OCI-LY3 (cell line): ENCODE measurements at regions not wholly inside any gene's neighbourhood (a gene's known extent, or its start where the extent isn't known, plus 50 kb on each side); places are given as distances from the start of the nearest gene placed in this dataset.

ENCODE experiments used
- H2AFZ ChIP-seq: fragments of 200-600, 300-600 bp; shearing (Covaris generic); 2 replicates; pipeline ENCODE4 v1.6.0; 2014; ENCODE audit warnings: antibody characterized with exemption, low read depth, low read length
- H3K27ac ChIP-seq: fragments of 200-600, 300-600 bp; sonication (generic); 2 replicates; pipeline ENCODE4 v1.5.1; 2014; ENCODE audit warnings: mild to moderate bottlenecking, low read length, moderate library complexity, mixed read lengths
- H3K27me3 ChIP-seq: fragments of 200-600, 300-600 bp; sonication (generic); 2 replicates; pipeline ENCODE4 v1.6.1; 2014; ENCODE audit warnings: low read depth, low read length, mixed read lengths
- H3K36me3 ChIP-seq: fragments of 200-600, 300-600 bp; sonication (generic); replicated peaks from 2 replicates; pipeline ENCODE3; 2014; ENCODE audit warnings: low read depth, low read length, mixed read lengths
- H3K4me1 ChIP-seq: fragments of 300-600, 200-600 bp; sonication (generic); 2 replicates; pipeline ENCODE4 v1.6.1; 2014; ENCODE audit warnings: low read length, mixed read lengths
- H3K4me2 ChIP-seq: fragments of 200-600, 300-600 bp; sonication (generic); 2 replicates; pipeline ENCODE4 v1.6.1; 2014; ENCODE audit warnings: low read length, mixed read lengths
- H3K4me3 ChIP-seq: fragments of 300-600, 200-600 bp; sonication (generic); 2 replicates; pipeline ENCODE4 v1.5.1; 2014; ENCODE audit warnings: antibody characterized with exemption, mild to moderate bottlenecking, low read length, moderate library complexity
- H3K79me2 ChIP-seq: fragments of 300-600, 200-600 bp; shearing (Covaris generic); 2 replicates; pipeline ENCODE4 v1.6.1; 2014; ENCODE audit warnings: mild to moderate bottlenecking, low read length, mixed read lengths
- H3K9ac ChIP-seq: fragments of 300-600, 200-600 bp; shearing (Covaris generic); 2 replicates; pipeline ENCODE4 v1.6.0; 2014; ENCODE audit warnings: mild to moderate bottlenecking, low read length, moderate library complexity
- H3K9me3 ChIP-seq: fragments of 200-600, 300-600 bp; shearing (Covaris generic); 2 replicates; pipeline ENCODE4 v1.6.1; 2014; ENCODE audit warnings: low read length, mixed read lengths; ENCODE audit not compliant: insufficient read depth
- H4K20me1 ChIP-seq: fragments of 200-600, 300-600 bp; sonication (generic); 2 replicates; pipeline ENCODE4 v1.6.1; 2016; ENCODE audit warnings: low read length, mixed read lengths; ENCODE audit not compliant: insufficient read depth
- CTCF ChIP-seq: fragments of 200-600, 300-600 bp; sonication (generic); IDR thresholded peaks from 2 replicates; pipeline ENCODE4 v1.5.1; 2014; ENCODE audit warnings: antibody characterized with exemption, low read length, low read depth
- EZH2phosphoT487 ChIP-seq: fragments of 200-600 bp; shearing (Covaris generic); IDR thresholded peaks from 2 replicates; pipeline ENCODE4 v1.6.1; 2018; ENCODE audit warnings: antibody characterized with exemption, mixed run types, low read depth

- Histone ChIP-seq H3K9me3 (no peaks in the 10 kb centered on the region), H3K79me2 (peaks cover 4% of the 10 kb centered on the region; the same call in 1 of the 2 replicates), H3K4me2 (no peak overlapping the region), H3K9ac (no peak overlapping the region), H3K4me1 (no peaks in the 10 kb centered on the region), H3K27ac (no peak overlapping the region), H2AFZ (no peak overlapping the region), H4K20me1 (peaks cover 15% of the 10 kb centered on the region), H3K27me3 (no peaks in the 10 kb centered on the region), H3K4me3 (no peak overlapping the region), H3K36me3 (no peaks in the 10 kb centered on the region)
- TF ChIP-seq EZH2phosphoT487 (no peak), CTCF (no peak)
Measured at GRCh38 chr22:49628391-49629260, 199.0 kb downstream of the BRD1 start.

GRCh38 chr22:49627217-49628181 lies 200.2 kb downstream of the BRD1 start:
- Histone ChIP-seq H3K36me3 (no peaks in the 10 kb centered on the region), H3K4me3 (no peak overlapping the region), H3K27me3 (no peaks in the 10 kb centered on the region), H3K9me3 (no peaks in the 10 kb centered on the region), H3K79me2 (no peaks in the 10 kb centered on the region; the same call in 1 of the 2 replicates), H4K20me1 (peaks cover 18% of the 10 kb centered on the region), H2AFZ (no peak overlapping the region), H3K27ac (no peak overlapping the region), H3K4me2 (no peak overlapping the region), H3K9ac (no peak overlapping the region), H3K4me1 (no peaks in the 10 kb centered on the region)
- no peak for TF ChIP-seq CTCF

DNA sequence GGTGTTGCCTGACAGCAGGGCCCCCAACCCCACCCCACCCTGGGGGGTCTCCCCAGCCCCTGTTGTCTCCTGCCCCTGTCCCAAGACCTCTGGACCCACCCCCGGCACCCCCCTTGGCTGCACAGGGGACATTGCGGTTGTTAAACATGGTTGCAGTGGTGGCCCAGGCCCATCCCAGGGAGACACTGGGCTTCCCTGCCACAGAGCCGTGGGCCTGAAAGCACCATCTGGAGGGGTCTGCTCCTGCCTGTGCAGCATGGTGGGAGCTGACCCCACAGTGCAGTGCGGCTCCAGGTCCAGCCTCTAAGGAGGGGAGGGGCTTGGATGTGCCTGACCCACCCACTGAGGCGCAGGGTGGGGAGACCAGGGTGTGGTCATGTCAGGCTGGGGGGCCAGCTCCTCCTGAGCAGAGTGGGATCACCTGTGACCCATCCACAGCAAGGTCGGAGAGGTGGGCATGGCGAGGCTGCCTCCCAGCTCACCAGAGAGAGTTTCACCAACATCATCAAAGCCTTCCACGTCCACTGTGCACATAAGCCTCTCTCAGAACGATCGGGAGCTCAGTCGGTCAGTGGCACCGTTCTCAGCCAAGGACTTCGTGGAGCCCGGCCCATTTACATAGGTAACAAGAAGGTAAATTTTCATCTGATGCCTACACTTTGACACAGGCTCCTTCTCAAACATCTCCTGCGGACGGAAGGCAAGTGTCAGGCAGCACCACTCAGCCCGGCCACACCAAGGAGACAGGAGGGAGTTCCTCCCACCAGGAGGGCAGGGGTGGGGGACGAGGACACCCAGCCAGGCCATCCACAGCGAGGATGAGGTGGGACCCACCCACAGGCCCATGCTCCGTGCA lies 201.1 kb downstream of the BRD1 start:
- Histone ChIP-seq H3K27ac (no peak overlapping the region), H3K27me3 (no peaks in the 10 kb centered on the region), H3K4me2 (no peak overlapping the region), H3K4me1 (no peaks in the 10 kb centered on the region), H3K4me3 (no peak overlapping the region), H4K20me1 (peaks cover 18% of the 10 kb centered on the region), H3K79me2 (no peaks in the 10 kb centered on the region; the same call in 1 of the 2 replicates), H2AFZ (no peak overlapping the region), H3K9ac (no peak overlapping the region), H3K9me3 (no peaks in the 10 kb centered on the region), H3K36me3 (no peaks in the 10 kb centered on the region)
- no peak for TF ChIP-seq CTCF
- no peak for TF ChIP-seq EZH2phosphoT487
